Choroid plexus epithelial cell (primary cell): ENCODE measurements at regions not wholly inside any gene's neighbourhood (a gene's known extent, or its start where the extent isn't known, plus 50 kb on each side); places are given as distances from the start of the nearest gene placed in this dataset.

Experiments used
- DNase-seq: peaks from one replicate; pipeline ENCODE4 v3.0.0-alpha.2; 2010; ENCODE audit warnings: low read depth
- H3K4me3 ChIP-seq: 2 replicates; pipeline ENCODE4 v1.5.1; 2011; ENCODE audit warnings: low read depth, mild to moderate bottlenecking, control low read depth, low read length, moderate library complexity
- TF ChIP-seq, protein P1 (sequence below): conservative IDR thresholded peaks from 2 replicates; pipeline ENCODE4 v1.5.1; 2011; ENCODE audit warnings: low read depth, mild to moderate bottlenecking, control low read depth, inconsistent platforms, low read length, moderate library complexity

DNA sequence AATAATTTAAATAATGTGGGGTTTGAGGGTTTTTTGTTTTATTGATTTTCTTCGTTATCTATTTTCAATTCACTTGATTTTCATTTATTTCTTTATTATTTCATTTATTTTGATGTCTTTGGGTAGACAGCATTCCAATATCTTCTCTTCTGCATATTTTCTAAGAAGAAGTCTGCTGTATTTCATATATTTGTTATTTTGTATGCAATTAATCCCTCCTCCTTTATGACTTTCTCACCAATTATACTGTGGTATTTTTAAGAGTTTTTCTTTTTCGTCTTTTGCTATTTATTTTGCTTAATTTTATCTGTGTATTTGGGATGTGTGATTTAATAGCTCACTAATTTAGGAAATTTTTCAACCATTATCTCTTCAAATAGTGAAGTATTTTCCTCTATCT lies 1444.4 kb upstream of the MIR17HG start:
- DNase-seq = no peak
- no peak overlapping the region for H3K4me3 ChIP-seq
- TF ChIP-seq, protein P1, sequence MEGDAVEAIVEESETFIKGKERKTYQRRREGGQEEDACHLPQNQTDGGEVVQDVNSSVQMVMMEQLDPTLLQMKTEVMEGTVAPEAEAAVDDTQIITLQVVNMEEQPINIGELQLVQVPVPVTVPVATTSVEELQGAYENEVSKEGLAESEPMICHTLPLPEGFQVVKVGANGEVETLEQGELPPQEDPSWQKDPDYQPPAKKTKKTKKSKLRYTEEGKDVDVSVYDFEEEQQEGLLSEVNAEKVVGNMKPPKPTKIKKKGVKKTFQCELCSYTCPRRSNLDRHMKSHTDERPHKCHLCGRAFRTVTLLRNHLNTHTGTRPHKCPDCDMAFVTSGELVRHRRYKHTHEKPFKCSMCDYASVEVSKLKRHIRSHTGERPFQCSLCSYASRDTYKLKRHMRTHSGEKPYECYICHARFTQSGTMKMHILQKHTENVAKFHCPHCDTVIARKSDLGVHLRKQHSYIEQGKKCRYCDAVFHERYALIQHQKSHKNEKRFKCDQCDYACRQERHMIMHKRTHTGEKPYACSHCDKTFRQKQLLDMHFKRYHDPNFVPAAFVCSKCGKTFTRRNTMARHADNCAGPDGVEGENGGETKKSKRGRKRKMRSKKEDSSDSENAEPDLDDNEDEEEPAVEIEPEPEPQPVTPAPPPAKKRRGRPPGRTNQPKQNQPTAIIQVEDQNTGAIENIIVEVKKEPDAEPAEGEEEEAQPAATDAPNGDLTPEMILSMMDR = no peak

DNA sequence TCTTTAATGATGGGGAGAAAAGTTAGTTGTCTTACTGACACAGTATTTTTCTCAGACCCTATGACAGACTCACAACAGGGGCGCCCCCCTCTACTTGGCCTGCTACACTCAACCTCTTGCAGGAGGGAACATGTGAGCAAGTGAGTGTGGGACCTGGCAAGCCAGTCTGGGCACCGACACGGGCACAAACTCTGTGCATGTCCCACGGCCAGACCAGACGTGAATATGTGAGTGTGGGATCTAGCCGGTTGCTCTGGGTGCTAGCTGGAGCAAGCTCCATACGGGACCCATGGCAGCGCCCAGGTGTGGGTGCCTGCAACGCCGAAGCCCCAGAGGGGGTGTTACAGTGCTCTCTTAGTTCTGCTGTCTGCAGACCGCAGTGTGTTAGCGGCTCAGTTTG lies 1437.3 kb upstream of the MIR17HG start:
- H3K4me3 ChIP-seq = no peak overlapping the region
- TF ChIP-seq, protein P1 = no peak
- no peak for DNase-seq

DNA sequence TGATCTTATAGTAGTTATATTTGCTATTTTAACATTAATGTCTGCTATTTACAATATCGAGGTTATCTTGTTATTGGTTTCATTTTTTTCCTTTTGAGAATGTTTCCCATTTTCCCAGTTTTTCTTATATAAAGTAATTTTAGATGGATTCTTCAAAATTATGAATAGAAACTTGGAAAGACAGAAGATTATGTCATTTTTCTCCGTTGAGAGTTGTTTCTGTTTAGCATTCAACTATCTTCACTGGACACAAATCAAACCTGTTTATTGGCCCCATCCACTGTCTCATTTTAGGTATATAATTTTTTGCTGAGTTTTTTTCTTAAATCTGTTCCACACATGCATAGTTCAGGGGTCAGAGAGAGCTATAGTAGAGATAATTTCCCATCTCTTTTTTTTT lies 1430.9 kb upstream of the MIR17HG start:
- TF ChIP-seq, protein P1 = no peak
- no peak overlapping the region for H3K4me3 ChIP-seq
- no peak for DNase-seq

DNA sequence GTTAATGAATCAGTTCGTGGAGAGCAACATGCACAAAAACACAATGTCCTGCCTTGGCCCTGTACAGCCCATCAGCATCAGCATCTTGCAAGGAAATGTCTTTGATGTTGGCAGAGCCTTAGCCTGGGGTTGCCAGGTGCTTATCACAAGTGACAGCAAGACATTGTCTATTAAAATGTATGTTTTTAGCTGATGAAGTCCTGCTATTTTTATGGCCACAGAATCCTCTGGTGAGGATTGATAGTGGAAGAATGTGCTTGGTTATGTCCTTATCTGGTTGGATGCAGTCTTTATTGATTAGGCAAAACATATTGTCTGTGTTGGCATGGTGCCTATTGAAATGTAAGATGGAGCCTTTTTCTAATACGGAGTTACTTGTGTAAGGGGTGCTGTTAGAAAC lies 1427.0 kb upstream of the MIR17HG start:
- no peak for DNase-seq
- no peak overlapping the region for H3K4me3 ChIP-seq
- TF ChIP-seq, protein P1 = no peak

DNA sequence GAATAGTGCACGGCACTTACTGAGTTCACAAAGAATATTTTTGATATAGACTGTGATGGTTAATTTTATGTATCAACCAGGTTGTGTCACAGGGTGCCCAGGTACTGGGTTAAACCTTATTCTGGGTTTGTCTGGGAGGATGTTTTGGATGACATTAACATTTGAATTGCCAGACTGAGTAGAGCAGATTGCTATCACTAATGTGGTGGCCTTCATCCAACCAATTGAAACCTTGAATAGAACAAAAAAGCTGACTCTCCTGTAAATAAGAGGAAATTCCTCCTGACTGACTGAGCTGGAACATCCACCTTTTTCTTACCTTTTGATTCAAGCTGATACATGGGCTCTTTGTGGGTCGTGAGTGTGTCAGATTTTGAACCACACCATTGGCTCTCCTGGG lies 1424.4 kb upstream of the MIR17HG start:
- no peak for DNase-seq

DNA sequence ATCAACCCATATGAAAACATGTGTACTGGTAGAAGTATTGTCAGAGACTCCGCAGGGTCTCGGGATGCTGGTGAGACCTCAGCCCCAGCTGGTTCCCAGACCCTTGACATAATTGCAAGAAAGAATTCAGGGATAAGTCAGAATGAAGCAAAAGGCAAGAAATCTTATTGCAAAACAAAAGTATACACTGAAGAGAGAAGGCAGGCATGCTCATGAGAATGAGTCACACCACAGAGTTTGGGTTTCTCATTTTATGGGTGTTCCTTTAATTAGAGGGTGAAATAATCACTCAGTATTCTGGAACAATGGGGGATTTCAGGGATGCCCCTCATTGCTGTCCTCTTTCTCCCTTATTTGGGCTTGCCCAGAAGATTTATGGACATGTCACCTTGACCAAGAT lies 1423.8 kb upstream of the MIR17HG start:
- no peak overlapping the region for H3K4me3 ChIP-seq
- TF ChIP-seq, protein P1 = no peak
- peak; percentile 76 for DNase-seq

More for the DNA sequence above, 1424.4 kb upstream of the MIR17HG start:
- no peak overlapping the region for H3K4me3 ChIP-seq
- TF ChIP-seq, protein P1 = no peak

DNA sequence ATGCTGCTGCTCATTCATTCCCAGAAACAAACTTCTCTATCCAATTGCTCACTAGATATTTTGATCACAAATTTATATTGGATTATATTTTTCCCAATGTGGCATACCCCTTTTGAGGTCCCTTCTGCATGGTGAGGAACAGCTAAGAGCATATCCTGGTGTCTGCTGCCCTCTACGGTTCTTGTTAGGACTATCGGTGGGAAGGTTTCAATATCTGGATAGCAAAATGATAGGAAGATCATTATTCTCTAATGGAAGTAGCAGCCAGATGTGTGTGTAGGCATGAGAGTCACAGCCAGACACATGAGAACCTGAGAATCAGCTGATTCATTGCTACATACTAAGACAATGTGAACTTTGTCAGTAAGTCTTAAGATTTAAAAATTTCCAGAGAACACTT lies 1422.4 kb upstream of the MIR17HG start:
- TF ChIP-seq, protein P1 = peak; percentile 84
- peak; percentile 78 for DNase-seq
- no peak overlapping the region for H3K4me3 ChIP-seq
